ENCODE measurements at regions not wholly inside any gene's neighbourhood (a gene's known extent, or its start where the extent isn't known, plus 50 kb on each side); places are given as distances from the start of the nearest gene placed in this dataset. TPM values are rescaled to one million over a fixed set of nuclear protein-coding genes. Genes with fewer than 3 reads are reported as not detected.

GRCh38 chrX:140948827-140949226, 53.6 kb upstream of the SPANXB1 start:
- no peak for DNase-seq (ENCODE audit: low read depth)
- no peak for TF ChIP-seq CTCF (IDR thresholded peaks at IDR 0.05; ENCODE audit: insufficient read depth, low read depth, low read length)
- ChIA-PET CTCF (no interaction called here), POLR2A (no interaction called here)
- Histone ChIP-seq H3K4me3 (ENCODE audit: low read depth, low read length) (no peak overlapping the region), H3K27me3 (ENCODE audit: control insufficient read depth, insufficient read depth, low read length) (no peaks in the 10 kb centered on the region), H3K36me3 (ENCODE audit: control insufficient read depth, insufficient read depth, low read length) (no peaks in the 10 kb centered on the region)

GRCh38 chrX:140949233-140949632, 53.2 kb upstream of the SPANXB1 start:
- DNase-seq (ENCODE audit: low read depth), result no peak
- H3K4me3 ChIP-seq (ENCODE audit: low read depth, low read length), result no peak overlapping the region
- TF ChIP-seq CTCF (IDR thresholded peaks at IDR 0.05; ENCODE audit: insufficient read depth, low read depth, low read length), result no peak
- POLR2A ChIA-PET, result no interaction called here
- no peaks in the 10 kb centered on the region for H3K36me3 ChIP-seq (ENCODE audit: control insufficient read depth, insufficient read depth, low read length)
- H3K27me3 ChIP-seq (ENCODE audit: control insufficient read depth, insufficient read depth, low read length), result no peaks in the 10 kb centered on the region
- CTCF ChIA-PET, result no interaction called here

Small RNA genes in the stretch of these regions (small RNA-seq; reads per million reads assigned to genes)
- gene MIR320D2 (ENCODE audit: insufficient read length, low read depth, low replicate concordance), result not detected

Data from BJ (cell line).